DND-41 (cell line): ENCODE measurements at regions not wholly inside any gene's neighbourhood (a gene's known extent, or its start where the extent isn't known, plus 50 kb on each side); places are given as distances from the start of the nearest gene placed in this dataset.

Experiments
- ATAC-seq: fragments of 200-7000 bp; cut with Tn5 transposase; 3 replicates; pipeline ENCODE4 v1.9.1; 2021; ENCODE audit warnings: low read depth; ENCODE audit not compliant: insufficient read depth
- DNase-seq: peaks from one replicate; pipeline ENCODE4 v3.0.0-alpha.2; 2020
- H2AFZ ChIP-seq: 2 replicates; pipeline ENCODE4 v1.6.0; 2012; ENCODE audit warnings: low read depth, low read length
- H3K27ac ChIP-seq: 2 replicates; pipeline ENCODE4 v1.5.1; 2012; ENCODE audit warnings: low read length, inconsistent platforms
- H3K27me3 ChIP-seq: fragments of 200-600 bp; sonication (generic); 2 replicates; pipeline ENCODE4 v1.6.0; 2012; ENCODE audit warnings: low read length, mild to moderate bottlenecking, inconsistent platforms; ENCODE audit not compliant: insufficient read depth, poor library complexity
- H3K36me3 ChIP-seq: 2 replicates; pipeline ENCODE4 v1.5.1; 2012; ENCODE audit warnings: low read length, inconsistent platforms; ENCODE audit not compliant: insufficient read depth
- H3K4me1 ChIP-seq: 2 replicates; pipeline ENCODE4 v1.5.1; 2012; ENCODE audit warnings: mild to moderate bottlenecking, low read length; ENCODE audit not compliant: insufficient read depth
- H3K4me2 ChIP-seq: 2 replicates; pipeline ENCODE4 v1.6.0; 2012; ENCODE audit warnings: mild to moderate bottlenecking, moderate library complexity, low read length, inconsistent platforms; ENCODE audit not compliant: insufficient read depth
- H3K4me3 ChIP-seq, 2 experiments: fragments of 200-600 bp in 1 of 2; shearing (Covaris generic) in 1 of 2; 2 replicates each; pipeline ENCODE4 v1.5.1; 2012 to 2016; ENCODE audit warnings: inconsistent platforms in 2 of 2, low read length in 2 of 2, mild to moderate bottlenecking in 2 of 2, low read depth in 1 of 2, moderate library complexity in 1 of 2
- H3K79me2 ChIP-seq: 2 replicates; pipeline ENCODE4 v1.6.0; 2012; ENCODE audit warnings: low read length, inconsistent platforms; ENCODE audit not compliant: insufficient read depth
- H3K9ac ChIP-seq: 2 replicates; pipeline ENCODE4 v1.6.0; 2012; ENCODE audit warnings: low read depth, mild to moderate bottlenecking, inconsistent platforms, low read length, moderate library complexity
- H3K9me3 ChIP-seq: 2 replicates; pipeline ENCODE4 v1.5.1; 2012; ENCODE audit warnings: low read length, moderate library complexity, mild to moderate bottlenecking, inconsistent platforms; ENCODE audit not compliant: insufficient read depth, severe bottlenecking
- H4K20me1 ChIP-seq: 2 replicates; pipeline ENCODE4 v1.6.0; 2012; ENCODE audit warnings: low read length; ENCODE audit not compliant: insufficient read depth
- EZH2 ChIP-seq: IDR thresholded peaks from 3 replicates; pipeline ENCODE4 v1.6.1; 2012; ENCODE audit warnings: borderline replicate concordance, low read depth, mild to moderate bottlenecking, moderate library complexity, low read length, inconsistent platforms; ENCODE audit not compliant: severe bottlenecking
- TF ChIP-seq, protein P1 (sequence below): IDR thresholded peaks from 2 replicates; pipeline ENCODE4 v1.5.1; 2012; ENCODE audit warnings: borderline replicate concordance, low read length, moderate library complexity, mild to moderate bottlenecking; ENCODE audit not compliant: poor library complexity, severe bottlenecking; ENCODE audit errors: extremely low read depth

- no peak for DNase-seq
- Histone ChIP-seq H3K27ac (no peak overlapping the region), H2AFZ (no peak overlapping the region)
These were observed 308.2 kb downstream of the FBXO15 start for GRCh38 chr18:73839441-73839840.

GRCh38 chr18:73838107-73838506, 309.5 kb downstream of the FBXO15 start:
- H3K4me1 ChIP-seq: peaks cover 7% of the 10 kb centered on the region
- H3K27me3 ChIP-seq: no peaks in the 10 kb centered on the region
- no peak for TF ChIP-seq EZH2
- TF ChIP-seq, protein P1, sequence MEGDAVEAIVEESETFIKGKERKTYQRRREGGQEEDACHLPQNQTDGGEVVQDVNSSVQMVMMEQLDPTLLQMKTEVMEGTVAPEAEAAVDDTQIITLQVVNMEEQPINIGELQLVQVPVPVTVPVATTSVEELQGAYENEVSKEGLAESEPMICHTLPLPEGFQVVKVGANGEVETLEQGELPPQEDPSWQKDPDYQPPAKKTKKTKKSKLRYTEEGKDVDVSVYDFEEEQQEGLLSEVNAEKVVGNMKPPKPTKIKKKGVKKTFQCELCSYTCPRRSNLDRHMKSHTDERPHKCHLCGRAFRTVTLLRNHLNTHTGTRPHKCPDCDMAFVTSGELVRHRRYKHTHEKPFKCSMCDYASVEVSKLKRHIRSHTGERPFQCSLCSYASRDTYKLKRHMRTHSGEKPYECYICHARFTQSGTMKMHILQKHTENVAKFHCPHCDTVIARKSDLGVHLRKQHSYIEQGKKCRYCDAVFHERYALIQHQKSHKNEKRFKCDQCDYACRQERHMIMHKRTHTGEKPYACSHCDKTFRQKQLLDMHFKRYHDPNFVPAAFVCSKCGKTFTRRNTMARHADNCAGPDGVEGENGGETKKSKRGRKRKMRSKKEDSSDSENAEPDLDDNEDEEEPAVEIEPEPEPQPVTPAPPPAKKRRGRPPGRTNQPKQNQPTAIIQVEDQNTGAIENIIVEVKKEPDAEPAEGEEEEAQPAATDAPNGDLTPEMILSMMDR: no peak
- no peak for ATAC-seq
- no peak for DNase-seq
- H3K27ac ChIP-seq: no peak overlapping the region
- H3K4me2 ChIP-seq: no peak overlapping the region
- no peaks in the 10 kb centered on the region for H4K20me1 ChIP-seq
- no peak overlapping the region for H3K4me3 ChIP-seq
- H3K9me3 ChIP-seq: no peaks in the 10 kb centered on the region
- H3K9ac ChIP-seq: no peak overlapping the region
- H3K79me2 ChIP-seq: no peaks in the 10 kb centered on the region
- no peaks in the 10 kb centered on the region for H3K36me3 ChIP-seq
- no peak overlapping the region for H2AFZ ChIP-seq

More at GRCh38 chr18:73839441-73839840, 308.2 kb downstream of the FBXO15 start:
- no peaks in the 10 kb centered on the region for H3K36me3 ChIP-seq
- peaks cover 7% of the 10 kb centered on the region for H3K4me1 ChIP-seq
- no peak overlapping the region for H3K9ac ChIP-seq
- H3K79me2 ChIP-seq: no peaks in the 10 kb centered on the region
- TF ChIP-seq, protein P1: no peak
- no peak for TF ChIP-seq EZH2
- H3K4me2 ChIP-seq: no peak overlapping the region
- ATAC-seq: no peak
- no peaks in the 10 kb centered on the region for H3K9me3 ChIP-seq
- no peaks in the 10 kb centered on the region for H3K27me3 ChIP-seq
- no peaks in the 10 kb centered on the region for H4K20me1 ChIP-seq
- H3K4me3 ChIP-seq: no peak overlapping the region

DNA sequence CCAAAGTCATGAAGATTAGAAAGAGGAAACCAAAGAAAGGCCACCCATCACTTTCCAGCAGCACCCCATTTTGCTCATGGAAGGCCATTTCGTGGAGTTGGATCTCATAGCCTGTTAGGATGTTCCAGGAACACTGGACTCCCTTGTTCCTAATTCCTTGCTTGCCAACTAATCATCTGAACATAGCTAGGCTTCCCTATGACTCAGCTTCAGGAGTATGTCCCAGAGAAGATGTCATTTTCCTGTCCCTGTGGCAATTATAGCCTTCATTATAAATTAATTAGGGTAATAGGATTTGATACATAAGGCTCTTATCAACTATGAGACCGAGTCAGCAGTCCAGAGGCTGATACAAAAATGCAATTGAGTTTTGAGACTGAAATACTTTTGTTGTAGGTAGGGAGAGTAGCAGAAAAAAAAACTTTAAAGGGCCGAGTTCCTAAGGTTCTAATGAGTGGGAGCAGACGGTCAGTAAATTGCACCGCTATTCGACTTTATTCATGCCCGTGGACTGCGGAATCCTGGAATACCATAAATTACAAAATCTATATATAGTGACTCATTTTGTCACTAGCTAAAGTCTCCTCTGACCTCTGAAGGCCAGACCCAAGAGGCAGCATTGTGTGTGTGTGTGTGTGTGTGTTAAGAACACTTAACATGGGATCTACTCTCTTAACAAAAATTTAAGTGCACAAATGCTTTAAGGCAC, 311.8 kb downstream of the FBXO15 start:
- Histone ChIP-seq H3K27ac (no peak overlapping the region), H3K4me1 (no peaks in the 10 kb centered on the region), H3K79me2 (no peaks in the 10 kb centered on the region), H3K4me3 (no peak overlapping the region), H3K9ac (no peak overlapping the region), H3K27me3 (no peaks in the 10 kb centered on the region), H3K36me3 (no peaks in the 10 kb centered on the region), H2AFZ (no peak overlapping the region), H3K9me3 (no peaks in the 10 kb centered on the region), H4K20me1 (no peaks in the 10 kb centered on the region), H3K4me2 (no peak overlapping the region)
- DNase-seq (no peak), ATAC-seq (no peak)
- no peak for TF ChIP-seq EZH2
- TF ChIP-seq, protein P1: no peak

DNA sequence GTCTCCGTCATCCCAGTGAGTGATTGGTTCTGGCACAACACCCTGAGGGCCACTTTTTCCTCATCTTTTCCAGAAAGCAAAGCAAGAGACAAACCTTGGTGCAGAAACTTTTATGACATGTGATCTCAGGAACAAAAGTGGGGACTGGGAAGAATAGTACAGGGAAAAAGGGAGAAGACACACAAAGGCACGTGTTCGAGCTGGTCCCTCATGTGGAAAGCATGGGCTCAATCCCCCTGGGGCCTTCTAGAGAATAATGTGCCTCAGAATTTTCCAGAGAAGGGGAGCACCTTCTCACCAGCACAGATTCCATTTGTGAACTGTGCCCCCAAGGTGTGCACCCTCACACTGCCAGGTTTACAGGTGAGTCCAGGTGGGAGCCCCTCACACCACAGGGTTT, 312.6 kb downstream of the FBXO15 start:
- no peak for ATAC-seq
- no peak overlapping the region for H3K27ac ChIP-seq
- no peak overlapping the region for H3K4me3 ChIP-seq
- no peaks in the 10 kb centered on the region for H4K20me1 ChIP-seq
- H3K79me2 ChIP-seq: no peaks in the 10 kb centered on the region
- no peak overlapping the region for H2AFZ ChIP-seq
- H3K4me1 ChIP-seq: no peaks in the 10 kb centered on the region
- no peak overlapping the region for H3K9ac ChIP-seq
- H3K36me3 ChIP-seq: no peaks in the 10 kb centered on the region
- H3K9me3 ChIP-seq: no peaks in the 10 kb centered on the region
- no peak for DNase-seq
- H3K27me3 ChIP-seq: no peaks in the 10 kb centered on the region
- TF ChIP-seq EZH2: no peak
- TF ChIP-seq, protein P1: no peak
- no peak overlapping the region for H3K4me2 ChIP-seq
